Dermis microvascular lymphatic vessel endothelial cell (primary cell): ENCODE measurements at regions not wholly inside any gene's neighbourhood (a gene's known extent, or its start where the extent isn't known, plus 50 kb on each side); places are given as distances from the start of the nearest gene placed in this dataset.

Experiments used
- DNase-seq, 2 donors: peaks; one replicate each; pipeline versions ENCODE4 v3.0.0 to v3.0.0-alpha.2; 2010; ENCODE audit warnings: low read depth in 2 of 2

DNA sequence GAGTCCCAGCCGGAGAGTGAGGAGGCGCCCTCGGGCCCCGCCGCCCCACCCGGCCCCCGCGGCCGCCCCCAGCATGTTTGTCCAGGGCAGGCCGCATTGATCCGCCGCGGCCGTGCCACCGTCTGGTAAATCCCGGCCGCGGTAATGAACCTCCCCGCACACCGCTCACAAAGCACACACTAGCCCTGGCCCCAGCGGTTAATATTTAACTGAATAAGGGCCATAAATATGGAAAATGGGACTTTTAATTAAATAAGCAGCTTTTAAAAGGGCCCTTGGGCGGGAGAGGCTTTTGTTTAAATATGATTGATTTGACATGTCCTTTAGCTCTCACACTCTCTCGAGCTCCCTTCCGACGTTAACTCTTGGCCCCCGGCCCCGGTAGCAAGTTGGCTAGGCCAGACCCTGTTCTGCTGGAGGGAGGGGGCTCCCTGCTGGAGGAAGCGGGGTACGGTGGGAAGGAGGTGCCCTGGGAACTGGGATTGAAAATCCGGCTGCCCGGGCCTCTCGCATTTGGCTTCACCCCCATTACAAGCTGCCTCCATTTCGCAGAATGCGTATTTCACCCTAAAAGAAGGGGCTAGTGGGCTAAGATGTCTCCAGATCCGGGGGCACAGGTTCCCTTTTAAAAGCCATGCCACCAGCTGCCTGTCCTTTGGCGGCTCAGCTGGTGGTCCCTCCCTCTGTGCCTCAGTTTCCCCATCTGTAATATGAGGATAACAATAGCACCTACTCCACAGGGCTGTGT lies 199.8 kb downstream of the RBM19 start:
- no peak for DNase-seq

DNA sequence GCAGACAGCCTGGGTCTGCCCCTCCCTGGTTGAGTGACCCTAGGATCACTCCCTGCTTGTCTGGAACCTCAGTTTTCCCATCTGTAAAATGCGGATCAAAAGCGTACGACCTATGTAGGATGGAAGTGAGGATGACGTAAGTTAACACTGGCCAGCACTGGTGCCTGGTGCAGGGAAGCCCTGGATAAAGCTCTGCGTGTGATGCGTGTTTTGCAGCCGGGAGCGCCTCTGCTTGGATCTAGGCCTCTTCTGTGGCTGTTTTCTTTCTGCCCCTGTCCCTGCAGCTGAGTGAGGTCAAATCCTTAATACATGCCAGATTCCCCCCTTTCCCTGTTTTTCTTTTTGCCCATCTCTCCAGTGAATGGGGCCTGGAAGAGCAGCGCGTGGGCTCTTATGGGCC lies 201.5 kb downstream of the RBM19 start:
- no peak for DNase-seq

DNA sequence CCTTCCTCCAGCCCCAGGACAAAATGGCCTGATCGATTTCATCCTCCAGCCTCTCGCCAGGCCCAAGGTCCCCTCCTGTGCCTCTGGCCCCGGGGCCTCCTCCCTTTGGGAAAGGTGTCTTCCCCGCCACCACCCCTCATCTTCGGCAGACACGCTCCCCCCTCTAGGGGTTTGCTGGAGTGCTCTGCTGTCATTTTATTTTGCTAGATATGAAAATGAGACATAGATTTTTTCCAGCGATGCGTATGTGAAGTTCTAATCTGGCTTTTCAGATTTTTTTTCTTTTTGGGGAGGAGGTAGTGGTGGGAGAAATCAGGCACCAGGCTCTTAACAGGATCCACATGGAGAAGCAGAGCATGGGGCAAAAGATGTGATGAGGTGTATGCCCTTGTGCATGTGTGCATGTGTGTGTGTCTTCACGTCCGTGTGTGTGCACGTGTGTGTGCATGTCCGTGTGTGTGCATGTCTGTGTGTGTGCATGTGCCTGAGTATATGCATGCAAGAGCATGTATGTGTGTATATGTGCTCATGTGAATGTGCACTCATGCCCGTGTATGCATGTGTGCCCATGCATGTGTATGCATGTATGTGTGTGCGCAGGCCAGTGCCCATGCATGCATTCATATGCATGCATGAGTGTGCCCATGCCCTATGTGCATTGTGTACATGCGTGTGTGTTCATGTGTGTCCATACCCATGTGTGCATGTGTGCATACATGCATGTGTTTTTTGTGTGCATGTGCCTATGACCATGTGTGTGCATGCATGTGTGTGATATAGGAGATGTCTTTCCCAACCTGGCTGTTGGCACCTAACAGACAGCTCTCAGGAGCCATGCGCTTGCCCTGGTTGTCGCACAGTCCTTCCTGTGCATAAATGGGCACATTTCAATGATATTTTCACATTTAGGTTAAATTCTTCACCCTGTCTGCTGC lies 203.0 kb downstream of the RBM19 start:
- no peak for DNase-seq

DNA sequence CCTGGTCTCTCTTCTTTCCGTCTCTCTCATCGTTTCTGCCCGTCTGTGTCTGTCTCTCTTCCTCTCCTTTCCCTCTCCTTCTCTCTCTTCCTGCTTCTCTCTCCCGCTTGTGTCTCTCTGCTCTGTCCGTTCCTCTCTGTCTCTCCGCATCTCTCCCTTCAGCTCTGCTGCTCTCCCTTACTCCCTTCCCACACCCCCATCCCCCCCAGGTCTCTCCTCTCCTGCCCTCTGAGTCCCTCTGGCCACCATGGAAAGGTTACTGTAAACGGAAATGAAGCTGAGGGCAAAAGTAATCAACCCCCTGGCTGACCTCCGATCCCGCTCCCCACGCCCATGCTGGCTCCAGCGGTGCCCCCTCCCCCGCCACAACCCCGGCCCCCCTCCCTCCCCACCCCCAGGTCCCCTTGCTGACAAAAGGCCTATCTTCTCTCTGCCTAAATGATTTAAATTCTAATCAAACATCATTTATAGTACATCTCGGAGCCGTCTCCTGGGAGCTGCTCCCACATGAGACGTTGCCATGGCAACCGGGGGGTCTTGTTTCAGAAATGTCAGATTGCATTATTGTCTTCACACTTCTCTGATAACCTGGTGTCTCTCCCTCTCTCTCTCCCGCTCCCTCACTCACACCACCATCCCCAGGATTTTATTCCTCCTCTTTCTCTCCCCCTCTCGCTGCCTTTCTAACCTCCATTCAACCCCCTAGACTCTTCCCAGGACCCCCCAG lies 203.8 kb downstream of the RBM19 start:
- no peak for DNase-seq

DNA sequence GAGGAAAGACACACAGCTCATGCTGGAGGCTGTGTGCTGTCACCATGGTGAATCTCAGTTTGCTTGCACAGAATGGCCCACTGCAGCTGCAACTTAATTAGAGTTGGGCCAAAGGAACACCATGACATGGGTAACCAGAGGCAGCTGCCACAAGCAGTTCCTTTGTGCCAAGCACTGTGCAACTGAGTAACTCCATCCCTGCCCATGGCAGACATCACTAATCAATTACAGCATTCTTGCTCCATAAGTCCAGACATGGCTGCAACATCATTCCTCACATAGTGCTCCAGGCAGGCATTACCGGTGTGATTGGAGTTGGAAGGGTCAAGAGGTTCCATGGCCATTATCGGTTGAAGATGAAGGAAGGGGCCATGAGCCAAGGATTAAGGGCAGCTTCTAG lies 207.0 kb downstream of the RBM19 start:
- DNase-seq, result no peak

DNA sequence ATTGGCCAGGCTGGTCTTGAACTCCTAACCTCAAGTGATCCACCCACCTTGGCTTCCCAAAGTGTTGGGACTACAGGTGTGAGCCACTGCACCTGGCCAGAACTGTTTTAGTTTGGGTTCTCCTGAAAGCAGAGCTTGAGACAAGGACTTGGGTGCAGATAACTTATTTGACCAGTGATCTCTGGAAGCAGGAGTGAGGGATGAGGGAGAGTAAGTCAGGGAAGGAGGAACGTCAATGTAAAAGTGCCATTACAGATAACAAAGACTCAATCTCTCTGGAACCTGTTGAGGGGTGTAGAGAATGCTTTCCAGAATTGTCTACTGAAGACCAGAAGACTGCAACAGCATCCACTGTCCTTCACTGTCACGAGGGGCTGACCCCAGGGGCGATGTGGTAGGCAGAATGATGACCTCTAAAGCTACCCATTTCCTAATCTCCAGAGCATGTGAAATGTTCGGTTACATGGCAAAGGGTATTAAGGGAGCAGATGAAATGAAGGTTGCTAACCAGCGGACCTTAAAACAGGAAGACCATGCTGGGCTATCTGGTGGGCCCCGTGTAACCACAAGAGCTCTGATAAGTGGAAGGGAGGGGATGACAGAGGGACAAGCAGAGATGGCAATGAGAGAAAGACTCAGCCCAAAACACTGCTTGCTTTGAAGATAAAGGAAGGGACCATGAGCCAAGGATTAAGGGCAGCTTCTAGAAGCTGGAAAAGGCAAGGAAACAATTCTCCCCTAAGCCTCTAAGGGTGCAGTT lies 207.8 kb downstream of the RBM19 start:
- no peak for DNase-seq

DNA sequence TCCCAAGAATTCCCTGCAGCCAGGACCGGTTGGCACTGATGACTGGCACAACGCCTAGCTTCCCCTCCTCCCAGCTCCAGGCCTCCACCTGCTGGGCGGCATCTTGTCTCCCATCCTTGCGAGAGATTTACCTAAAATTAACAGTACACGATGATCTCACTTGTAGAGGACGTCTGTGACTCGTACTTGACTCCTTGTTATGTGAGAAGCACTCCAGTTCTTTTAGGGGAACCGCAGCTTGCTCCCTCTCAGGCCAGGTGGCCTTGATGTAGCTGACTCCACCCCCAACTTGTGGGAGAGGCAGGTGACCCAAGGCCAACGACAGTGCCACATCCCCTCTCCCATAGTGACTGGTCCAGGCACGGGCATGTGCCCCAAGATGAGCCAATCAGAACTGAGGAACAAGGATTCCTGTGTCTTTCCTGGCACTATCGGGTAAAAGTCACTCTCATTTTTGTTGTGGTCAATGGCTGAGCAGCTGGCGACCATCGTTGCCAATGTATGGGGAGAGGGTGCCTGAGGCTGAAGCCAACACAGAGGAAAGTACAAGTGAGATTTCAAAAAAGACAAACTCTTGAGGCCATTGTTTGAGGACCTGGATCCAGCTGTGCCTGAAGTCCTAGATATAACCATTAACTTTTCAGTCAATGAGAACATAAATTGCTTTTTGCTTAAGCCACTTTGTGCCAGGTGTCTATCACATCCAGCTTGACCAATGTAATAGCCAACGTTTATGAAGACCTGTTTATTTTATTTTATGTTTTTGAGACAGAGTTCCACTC lies 208.7 kb downstream of the RBM19 start:
- DNase-seq, result no peak

DNA sequence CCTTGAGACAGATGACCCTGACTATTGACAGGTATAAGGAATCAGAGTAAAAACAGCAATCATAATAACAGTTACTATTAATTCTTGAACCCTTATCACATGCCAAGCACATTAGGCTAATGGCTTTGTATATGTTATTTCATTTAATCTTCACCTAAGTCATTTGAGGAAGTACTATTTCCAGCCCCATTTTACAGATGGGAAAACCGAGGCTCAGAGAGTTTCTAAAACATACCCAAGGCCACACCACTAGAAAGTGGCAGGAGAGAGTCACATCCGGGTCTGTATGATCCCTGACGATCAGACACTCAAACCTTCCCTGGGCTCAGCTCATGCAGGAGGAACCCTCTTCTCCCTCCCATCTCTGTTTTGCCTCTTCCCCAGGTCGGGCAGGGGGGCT lies 209.5 kb downstream of the RBM19 start:
- DNase-seq, result no peak

DNA sequence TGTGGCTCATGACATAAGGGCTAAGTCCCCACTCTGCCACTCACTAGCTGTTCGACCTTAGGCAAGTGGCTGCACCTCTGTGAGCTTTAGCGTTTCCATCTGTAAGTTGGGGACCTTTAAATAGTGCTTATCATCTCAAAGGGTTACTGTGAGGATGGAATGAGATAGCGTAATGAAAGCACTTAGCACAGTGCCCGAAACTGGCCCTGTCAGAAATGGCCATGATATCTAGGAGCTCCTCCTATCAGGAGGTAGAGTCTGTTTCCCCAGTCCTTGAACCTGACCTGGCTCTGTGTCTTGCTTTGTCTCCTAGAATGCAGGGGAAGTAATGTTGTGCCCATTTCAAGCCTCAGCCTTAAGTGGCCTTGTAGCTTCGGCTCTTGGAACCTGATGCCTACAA lies 211.0 kb downstream of the RBM19 start:
- DNase-seq, result no peak

DNA sequence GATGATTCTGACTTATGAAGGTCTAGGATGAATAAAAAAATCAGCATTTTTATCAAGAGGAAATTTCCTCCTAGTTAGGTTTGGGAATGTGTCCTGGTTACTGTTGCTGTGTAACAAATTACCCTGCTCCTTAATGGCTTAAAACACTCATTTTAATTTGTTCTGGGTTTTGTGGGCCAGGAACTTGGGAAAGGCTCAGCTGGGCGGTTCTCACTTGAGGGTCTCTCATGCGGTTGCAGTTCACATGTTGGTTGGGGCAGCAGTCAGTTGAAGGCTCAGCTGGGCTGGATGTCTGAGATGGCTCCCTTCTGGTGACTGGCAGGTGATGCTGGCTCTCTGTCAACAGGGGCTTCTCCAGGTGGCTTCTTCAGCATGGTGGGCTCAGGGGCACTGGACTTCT lies 214.6 kb downstream of the RBM19 start:
- DNase-seq, result no peak

DNA sequence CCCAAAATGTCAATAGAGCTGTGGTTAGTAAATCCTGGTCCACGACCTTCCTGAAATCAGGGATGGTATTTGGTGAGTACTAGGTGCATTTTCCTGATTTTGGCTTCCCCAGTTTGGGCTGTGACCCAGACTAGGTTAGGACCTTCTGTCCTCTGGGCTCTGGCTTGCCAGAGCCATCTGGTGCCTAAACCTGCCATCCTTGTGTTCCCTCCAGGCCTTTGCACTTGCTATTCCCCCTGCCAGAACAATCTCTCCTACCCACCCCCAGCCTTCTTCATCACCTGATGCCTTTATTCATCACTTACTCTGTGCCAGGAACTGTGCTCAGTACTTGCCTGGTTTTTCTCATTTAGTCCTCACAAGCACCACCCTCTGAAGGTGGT lies 216.7 kb downstream of the RBM19 start:
- DNase-seq, result no peak

DNA sequence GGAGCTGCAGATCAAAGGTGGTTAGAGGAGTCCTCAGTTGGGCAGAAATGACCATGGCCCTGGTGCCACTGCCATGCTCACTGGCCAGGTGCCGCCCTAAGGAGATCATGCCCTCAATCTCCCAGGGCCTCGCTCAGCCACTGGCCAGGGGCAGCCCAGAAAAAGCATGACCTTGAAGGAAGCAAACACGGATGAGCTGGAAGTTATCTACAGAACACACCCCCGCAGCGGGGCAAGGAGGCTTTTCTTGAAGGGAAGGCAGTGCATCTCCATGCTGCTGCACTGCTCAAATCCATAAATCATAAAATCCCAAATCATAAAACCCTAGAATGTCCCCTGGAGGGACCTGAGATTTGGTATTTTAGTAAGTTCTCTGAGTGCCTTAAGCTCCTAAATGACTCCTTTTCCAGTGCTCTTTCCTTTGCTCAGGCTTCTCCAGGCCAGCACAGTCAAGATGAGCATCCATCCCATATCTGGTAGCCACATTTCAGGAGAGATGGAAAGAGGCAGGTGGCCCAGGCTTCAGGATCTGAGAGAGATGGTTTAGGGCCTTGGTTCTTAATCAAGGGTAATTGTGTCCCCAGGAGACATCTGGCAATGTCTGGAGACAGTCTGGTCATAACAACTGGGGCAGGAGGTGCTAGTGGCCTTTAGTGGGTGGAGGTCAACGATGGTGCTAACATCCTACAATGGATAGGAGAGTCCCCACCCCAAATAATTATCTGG lies 217.3 kb downstream of the RBM19 start:
- DNase-seq, result no peak

DNA sequence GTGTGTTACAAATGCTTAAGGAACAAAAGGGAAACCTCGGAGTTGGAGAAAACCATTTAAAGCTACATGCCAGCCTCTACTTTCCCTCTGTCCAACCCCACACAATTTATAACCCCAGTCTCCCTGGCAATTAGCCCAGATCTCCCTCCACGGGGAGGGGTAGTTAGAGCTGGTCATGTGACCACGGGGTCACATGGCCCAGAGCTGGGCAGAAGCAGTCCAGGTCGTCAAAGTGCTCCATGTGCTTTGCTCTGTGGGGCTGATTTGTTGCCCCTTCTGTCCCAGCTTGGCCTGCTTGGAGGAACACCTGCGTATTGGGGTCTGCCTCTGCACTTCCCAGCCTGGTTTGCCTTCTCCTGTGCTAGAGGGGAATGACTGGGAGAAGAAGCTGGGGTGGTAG lies 219.1 kb downstream of the RBM19 start:
- DNase-seq, result no peak

DNA sequence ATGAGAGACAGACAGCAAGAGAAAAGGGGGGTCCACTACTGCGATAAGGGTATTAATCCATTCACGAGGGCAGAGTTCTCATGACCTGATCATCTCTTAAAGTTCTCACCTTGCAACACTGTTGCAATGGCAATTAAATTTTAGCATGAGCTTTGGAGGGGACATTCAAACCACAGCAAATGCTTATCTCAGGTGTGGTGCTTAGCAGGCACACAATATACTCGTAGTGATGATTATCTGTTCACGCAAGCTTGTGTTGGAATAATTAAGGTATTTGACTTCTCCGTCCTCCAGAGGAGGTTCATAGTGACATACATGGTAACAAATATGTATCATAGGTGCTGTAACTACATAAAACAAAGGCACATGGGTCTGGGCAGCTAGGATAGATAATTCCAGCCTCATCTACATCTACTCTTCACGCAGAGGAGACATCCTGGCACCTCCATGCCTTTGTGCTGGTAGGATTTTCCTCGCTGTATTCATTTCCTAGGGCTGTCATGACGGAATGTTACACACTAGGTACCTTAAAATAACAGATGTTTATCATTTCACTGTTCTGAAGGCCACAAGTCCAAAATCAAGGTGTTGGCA lies 221.2 kb downstream of the RBM19 start:
- DNase-seq, result no peak

DNA sequence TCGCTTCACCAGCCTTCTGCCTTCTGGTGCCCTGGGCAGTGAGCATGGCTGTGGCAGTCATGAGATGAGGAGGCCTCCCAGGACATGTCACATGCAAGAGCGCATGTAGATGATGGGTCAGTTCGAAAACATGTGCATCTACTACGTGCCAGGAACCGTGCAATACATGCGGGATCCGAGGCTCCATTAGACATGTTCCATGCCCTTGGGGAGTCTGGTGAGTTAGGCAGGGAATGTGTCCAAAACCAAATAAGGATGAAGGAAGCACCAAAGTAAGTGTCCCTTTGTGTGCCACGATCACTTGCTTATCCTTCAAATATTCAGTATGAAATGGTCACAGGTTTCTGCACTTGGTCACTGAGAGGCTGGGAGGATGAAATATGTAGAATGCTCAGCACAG lies 223.3 kb downstream of the RBM19 start:
- DNase-seq, result no peak

DNA sequence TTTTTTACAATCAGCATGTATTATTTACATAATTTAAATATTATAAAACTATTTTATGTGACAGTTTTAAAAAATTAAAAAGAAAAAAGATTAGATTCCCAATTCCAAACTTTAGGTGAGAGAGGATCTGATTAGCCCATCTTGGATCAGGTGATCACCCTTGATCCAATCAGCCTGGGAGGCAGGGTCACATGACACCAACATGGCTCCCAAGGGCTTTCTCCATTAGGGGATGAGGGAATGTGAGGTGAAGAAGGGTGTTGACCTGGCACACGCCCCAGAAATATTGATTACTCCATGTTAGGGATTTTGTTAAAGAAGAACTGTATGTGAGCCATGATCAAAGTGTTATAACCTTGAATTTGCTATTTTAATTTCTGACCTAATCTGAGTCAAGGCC lies 225.4 kb downstream of the RBM19 start:
- no peak for DNase-seq

DNA sequence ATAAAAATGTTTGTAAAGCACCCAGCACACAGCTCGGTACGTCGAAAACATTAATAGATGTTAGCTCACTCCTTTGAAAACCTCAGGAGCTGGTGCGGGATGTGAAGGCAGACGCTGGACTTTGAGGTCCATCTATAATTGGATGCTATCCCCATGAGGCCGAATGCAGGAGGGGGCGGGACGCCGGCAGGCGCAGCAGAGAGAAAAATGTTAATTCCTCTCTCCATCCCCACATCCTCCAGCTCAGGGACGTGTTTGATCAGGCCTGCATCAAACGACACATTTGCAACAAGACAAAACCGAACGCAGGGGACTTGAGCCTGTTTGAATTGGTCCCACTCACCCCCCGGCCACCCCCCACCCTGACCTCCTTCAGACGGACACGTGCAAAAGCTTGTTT lies 231.0 kb downstream of the RBM19 start:
- no peak for DNase-seq

DNA sequence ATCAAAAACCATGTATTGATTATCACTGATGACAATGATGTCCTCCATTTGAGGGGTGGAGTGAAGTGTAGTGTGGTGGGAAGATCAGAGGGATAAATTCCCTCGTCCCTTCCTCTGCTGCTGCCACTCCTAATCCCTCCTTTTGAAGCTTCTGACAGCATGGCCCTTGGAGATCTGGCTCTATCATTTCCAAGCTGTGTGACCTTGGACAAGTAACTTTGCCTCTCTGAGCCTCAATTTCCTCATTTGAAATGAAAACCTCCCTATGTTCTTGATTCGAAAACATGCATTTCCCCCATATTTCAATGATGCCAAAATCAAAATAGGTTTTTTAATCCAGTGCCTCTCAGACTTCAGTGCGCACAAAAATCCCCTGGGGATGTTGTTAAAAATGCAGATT lies 231.6 kb downstream of the RBM19 start:
- DNase-seq, result no peak

DNA sequence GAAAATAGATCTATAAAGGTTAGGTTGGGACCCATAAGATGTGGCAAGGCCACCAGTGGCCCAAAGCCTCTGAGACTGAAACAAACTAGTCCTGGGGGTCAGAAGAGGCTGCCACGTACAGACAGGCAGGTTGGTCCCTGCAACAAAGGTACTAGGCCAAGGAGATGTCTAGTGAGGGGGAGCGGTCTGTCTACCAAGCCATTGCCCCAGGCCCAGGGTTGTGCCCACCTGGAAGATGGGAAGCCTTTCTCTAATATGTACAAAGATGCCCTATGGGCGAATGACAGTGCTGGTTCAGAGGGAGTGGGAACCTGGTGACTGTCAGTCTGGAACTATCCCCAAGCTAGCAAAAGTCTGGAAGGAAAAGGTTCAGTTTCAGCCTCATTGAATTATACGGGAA lies 233.2 kb downstream of the RBM19 start:
- DNase-seq, result no peak

DNA sequence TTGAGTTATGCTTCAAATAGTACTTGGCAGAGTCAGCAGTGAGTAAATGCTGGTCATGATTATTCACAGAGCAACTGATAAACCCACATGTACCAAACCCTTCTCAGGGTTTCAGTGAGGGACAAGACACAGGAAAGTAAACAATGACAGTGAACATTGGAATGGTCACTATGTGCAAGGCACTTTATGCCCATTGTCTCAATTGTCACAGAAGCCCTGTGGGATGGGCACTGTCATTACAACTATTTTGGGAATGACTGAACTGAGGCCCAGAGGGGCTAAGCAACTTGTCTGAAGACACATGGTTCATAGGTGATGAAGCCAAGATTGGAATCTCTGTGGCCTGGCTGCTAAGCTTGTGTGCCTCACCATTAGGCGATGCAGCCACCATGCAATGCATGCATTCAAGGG lies 238.5 kb downstream of the RBM19 start:
- DNase-seq, result no peak
